Stomach (tissue), 8 donors: ENCODE measurements at regions not wholly inside any gene's neighbourhood (a gene's known extent, or its start where the extent isn't known, plus 50 kb on each side); places are given as distances from the start of the nearest gene placed in this dataset.

ENCODE experiments used
- DNase-seq, 2 donors: peaks; one replicate each; pipeline versions ENCODE4 v3.0.0 to v3.0.0-alpha.2; 2013 to 2019
- H3K27ac ChIP-seq, 5 donors: fragments of 200-600 bp in 4 of 5; sonication (generic) in 4 of 5; one replicate each; pipeline ENCODE4 v1.5.1; 2013 to 2019; ENCODE audit warnings: mild to moderate bottlenecking in 1 of 5, moderate library complexity in 1 of 5
- H3K27me3 ChIP-seq, 3 donors: fragments of 200-600 bp; sonication (generic); one replicate each; pipeline ENCODE4 v1.5.1; 2017 to 2019; ENCODE audit warnings: mixed run types in 1 of 3
- H3K36me3 ChIP-seq, 4 donors: fragments of 200-600 bp; sonication (generic); 1 replicate in 3 of 4; 2 replicates in 1 of 4; pipeline ENCODE4 v1.5.1; 2016 to 2019
- H3K4me1 ChIP-seq, 4 donors: fragments of 200-600 bp; sonication (generic); one replicate each; pipeline ENCODE4 v1.5.1; 2016 to 2019
- H3K4me3 ChIP-seq, 4 donors: fragments of 200-600 bp; sonication (generic) in 3 of 4; one replicate each; pipeline ENCODE4 v1.5.1; 2016 to 2019; ENCODE audit warnings: mild to moderate bottlenecking in 1 of 4
- H3K9me3 ChIP-seq, 4 donors: fragments of 200-600 bp; sonication (generic); one replicate each; pipeline ENCODE4 v1.5.1; 2016 to 2019
- CTCF ChIP-seq, 7 experiments: fragments of 450-650 bp in 4 of 7; fragments of 200-600 bp in 3 of 7; sonication (generic) in 3 of 7; IDR thresholded peaks; one replicate each; pipeline ENCODE4 v1.5.1; 2016 to 2019; ENCODE audit warnings: antibody characterized with exemption in 7 of 7, control low read depth in 2 of 7, mild to moderate bottlenecking in 1 of 7
- EP300 ChIP-seq: sonication (generic); formaldehyde crosslinking; IDR thresholded peaks from one replicate; pipeline ENCODE4 v1.6.1; 2017; ENCODE audit warnings: antibody characterized with exemption
- POLR2A ChIP-seq, 4 donors: fragments of 450-650 bp; IDR thresholded peaks; one replicate each; pipeline ENCODE4 v1.6.1; 2016; ENCODE audit warnings: antibody characterized with exemption in 4 of 4, control low read depth in 2 of 4, mild to moderate bottlenecking in 1 of 4, moderate library complexity in 1 of 4
- POLR2AphosphoS5 ChIP-seq, 3 donors: sonication (generic); formaldehyde crosslinking; IDR thresholded peaks; one replicate each; pipeline ENCODE4 v1.6.1; 2016; ENCODE audit warnings: antibody characterized with exemption in 3 of 3
- WGBS, 5 donors: extraction: QIAGEN DNeasy Blood & Tissue Kit in 3 of 5; methylation state at CpG; one replicate each; pipeline versions ENCODE4 v1.1.5 to v1.1.7; 2013 to 2018; 5-methylcytosine and 5-hydroxymethylcytosine counted together
- intact Hi-C: fragments of 100-400 bp; cut with DNase I; formaldehyde crosslinking; loops from one replicate; pipeline ENCODE4 v1.15.1; 2023; ENCODE audit warnings: low total_unique reads
- donor health status: healthy with polysubstance abuse.
- donor health status: Bipolar disorder and iron deficiency.
- donor health status: healthy.

- no peak for TF ChIP-seq POLR2AphosphoS5 (IDR thresholded peaks at IDR 0.05)
- TF ChIP-seq EP300 = no peak
- TF ChIP-seq POLR2A (IDR thresholded peaks at IDR 0.05) = no peak
- no peak for TF ChIP-seq CTCF (IDR thresholded peaks at IDR 0.05)
Observed at GRCh38 chr13:31408927-31409326, 209.2 kb downstream of the B3GLCT start.

GRCh38 chr13:31409678-31410356, 210.0 kb downstream of the B3GLCT start:
- 58 to 64% (median 63%) methylated on average over 6 of the region's 6 CpGs for WGBS, 5 donors
- no peak overlapping the region for H3K27ac ChIP-seq
- H3K4me3 ChIP-seq = no peak overlapping the region
- no peak for DNase-seq
- no peaks in the 10 kb centered on the region for H3K9me3 ChIP-seq
- TF ChIP-seq POLR2A (IDR thresholded peaks at IDR 0.05) (no peak), EP300 (no peak), POLR2AphosphoS5 (IDR thresholded peaks at IDR 0.05) (no peak)
- no peaks in the 10 kb centered on the region for H3K4me1 ChIP-seq
- no peaks in the 10 kb centered on the region for H3K36me3 ChIP-seq
- peaks cover 0 to 6% (median 0%) of the 10 kb centered on the region in 3 donors for H3K27me3 ChIP-seq
- intact Hi-C loops = no loop called here

More at GRCh38 chr13:31408927-31409326, 209.2 kb downstream of the B3GLCT start:
- no peaks in the 10 kb centered on the region for H3K36me3 ChIP-seq
- 87 to 97% (median 88%) methylated on average over 1 of the region's 1 CpG for WGBS, 5 donors
- H3K27ac ChIP-seq = no peak overlapping the region
- no peaks in the 10 kb centered on the region for H3K4me1 ChIP-seq
- intact Hi-C loops = no loop called here
- H3K27me3 ChIP-seq = peaks cover 0 to 5% (median 0%) of the 10 kb centered on the region in 3 donors
- no peaks in the 10 kb centered on the region for H3K9me3 ChIP-seq
- DNase-seq = no peak
- H3K4me3 ChIP-seq = no peak overlapping the region

GRCh38 chr13:31413516-31413915, 213.7 kb downstream of the B3GLCT start:
- intact Hi-C loops = no loop called here
- H3K36me3 ChIP-seq = no peaks in the 10 kb centered on the region
- H3K27ac ChIP-seq = no peak overlapping the region
- H3K4me1 ChIP-seq = no peaks in the 10 kb centered on the region
- 52 to 70% (median 62%) methylated on average over 3 of the region's 3 CpGs for WGBS, 5 donors
- no peak for TF ChIP-seq POLR2A (IDR thresholded peaks at IDR 0.05)
- TF ChIP-seq EP300 = no peak
- no peak for TF ChIP-seq POLR2AphosphoS5 (IDR thresholded peaks at IDR 0.05)
- no peak for TF ChIP-seq CTCF (IDR thresholded peaks at IDR 0.05)
- H3K9me3 ChIP-seq = no peaks in the 10 kb centered on the region
- no peak overlapping the region for H3K4me3 ChIP-seq
- peaks cover 0 to 6% (median 0%) of the 10 kb centered on the region in 3 donors for H3K27me3 ChIP-seq
- DNase-seq = no peak

GRCh38 chr13:31416066-31416465, 216.3 kb downstream of the B3GLCT start:
- H3K27me3 ChIP-seq = peaks cover 0 to 6% (median 0%) of the 10 kb centered on the region in 3 donors
- no peak for DNase-seq
- TF ChIP-seq POLR2A (IDR thresholded peaks at IDR 0.05) (no peak), POLR2AphosphoS5 (IDR thresholded peaks at IDR 0.05) (no peak)
- 80 to 87% (median 83%) methylated on average over 4 of the region's 4 CpGs for WGBS, 5 donors
- no peaks in the 10 kb centered on the region for H3K4me1 ChIP-seq
- H3K27ac ChIP-seq = no peak overlapping the region
- no peaks in the 10 kb centered on the region for H3K36me3 ChIP-seq
- no peak overlapping the region for H3K4me3 ChIP-seq
- intact Hi-C loops = no loop called here
- H3K9me3 ChIP-seq = no peaks in the 10 kb centered on the region

- peaks cover 0 to 6% (median 0%) of the 10 kb centered on the region in 3 donors for H3K27me3 ChIP-seq
- intact Hi-C loops = no loop called here
- H3K4me3 ChIP-seq = no peak overlapping the region
- no peaks in the 10 kb centered on the region for H3K4me1 ChIP-seq
- H3K36me3 ChIP-seq = no peaks in the 10 kb centered on the region
- H3K27ac ChIP-seq = no peak overlapping the region
- TF ChIP-seq CTCF (IDR thresholded peaks at IDR 0.05) = no peak
- TF ChIP-seq POLR2A (IDR thresholded peaks at IDR 0.05) = no peak
- no peak for TF ChIP-seq EP300
- no peak for TF ChIP-seq POLR2AphosphoS5 (IDR thresholded peaks at IDR 0.05)
- WGBS, 5 donors = 84 to 95% (median 93%) methylated on average over 2 of the region's 2 CpGs
- H3K9me3 ChIP-seq = no peaks in the 10 kb centered on the region
- DNase-seq = no peak
Observed at GRCh38 chr13:31418186-31418585, 218.4 kb downstream of the B3GLCT start.
